SK-N-SH (cell line): ENCODE measurements at regions not wholly inside any gene's neighbourhood (a gene's known extent, or its start where the extent isn't known, plus 50 kb on each side); places are given as distances from the start of the nearest gene placed in this dataset.

Experiments used
- CTCF ChIP-seq: fragments of 200-600 bp; sonication (generic); IDR thresholded peaks from 2 replicates; pipeline ENCODE4 v1.6.1; 2017; ENCODE audit warnings: antibody characterized with exemption, mild to moderate bottlenecking, moderate library complexity
- EP300 ChIP-seq, 2 experiments: IDR thresholded peaks; 2 replicates each; pipeline versions ENCODE4 v1.4.0 to v1.6.1; 2012; ENCODE audit warnings: borderline replicate concordance in 1 of 2, low read depth in 1 of 2, low read length in 1 of 2
- EZH2phosphoT487 ChIP-seq: fragments of 200-600 bp; sonication (generic); IDR thresholded peaks from 2 replicates; pipeline ENCODE4 v1.6.1; 2017; ENCODE audit warnings: low read depth, mixed run types, mild to moderate bottlenecking, antibody characterized with exemption, moderate library complexity, borderline replicate concordance
- POLR2AphosphoS5 ChIP-seq: IDR thresholded peaks from 2 replicates; pipeline ENCODE4 v1.6.1; 2012; ENCODE audit warnings: low read depth, low read length
- RCOR1 ChIP-seq: fragments of 150-350 bp; IDR thresholded peaks from 2 replicates; pipeline ENCODE4 v1.6.1; 2017; ENCODE audit warnings: antibody characterized with exemption, low read length
- RFX5 ChIP-seq: IDR thresholded peaks from 2 replicates; pipeline ENCODE4 v1.6.1; 2012; ENCODE audit warnings: mild to moderate bottlenecking, improper control_type of control experiment, low read length
- SIN3A ChIP-seq: IDR thresholded peaks from 2 replicates; pipeline ENCODE4 v1.6.1; 2012; ENCODE audit warnings: low read depth, mild to moderate bottlenecking, low read length, moderate library complexity, borderline replicate concordance
- SMC3 ChIP-seq: IDR thresholded peaks from 2 replicates; pipeline ENCODE4 v1.6.1; 2012; ENCODE audit warnings: low read depth, low read length, improper control_type of control experiment
- TF ChIP-seq, protein P1 (sequence below): IDR thresholded peaks from 2 replicates; pipeline ENCODE4 v1.4.0; 2012; ENCODE audit warnings: low read depth, borderline replicate concordance
- TF ChIP-seq, protein P2 (sequence below): IDR thresholded peaks from 2 replicates; pipeline ENCODE4 v1.6.1; 2012; ENCODE audit warnings: mild to moderate bottlenecking, low read depth, low read length, moderate library complexity
- TF ChIP-seq, protein P3 (sequence below): IDR thresholded peaks from 2 replicates; pipeline ENCODE4 v1.4.0; 2012; ENCODE audit warnings: low read depth, borderline replicate concordance
- TF ChIP-seq, protein P4 (sequence below): IDR thresholded peaks from 2 replicates; pipeline ENCODE4 v1.4.0; 2012; ENCODE audit warnings: low read depth

- TF ChIP-seq RFX5 (no peak), RCOR1 (no peak), EP300 (IDR thresholded peaks at IDR 0.05; ENCODE audit: borderline replicate concordance in 1 of 2, low read depth in 1 of 2, low read length in 1 of 2) (no peak), CTCF (no peak), EZH2phosphoT487 (no peak), SIN3A (no peak), POLR2AphosphoS5 (no peak), SMC3 (no peak)
- TF ChIP-seq, protein P1, sequence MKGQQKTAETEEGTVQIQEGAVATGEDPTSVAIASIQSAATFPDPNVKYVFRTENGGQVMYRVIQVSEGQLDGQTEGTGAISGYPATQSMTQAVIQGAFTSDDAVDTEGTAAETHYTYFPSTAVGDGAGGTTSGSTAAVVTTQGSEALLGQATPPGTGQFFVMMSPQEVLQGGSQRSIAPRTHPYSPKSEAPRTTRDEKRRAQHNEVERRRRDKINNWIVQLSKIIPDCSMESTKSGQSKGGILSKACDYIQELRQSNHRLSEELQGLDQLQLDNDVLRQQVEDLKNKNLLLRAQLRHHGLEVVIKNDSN, result no peak
- TF ChIP-seq, protein P2, sequence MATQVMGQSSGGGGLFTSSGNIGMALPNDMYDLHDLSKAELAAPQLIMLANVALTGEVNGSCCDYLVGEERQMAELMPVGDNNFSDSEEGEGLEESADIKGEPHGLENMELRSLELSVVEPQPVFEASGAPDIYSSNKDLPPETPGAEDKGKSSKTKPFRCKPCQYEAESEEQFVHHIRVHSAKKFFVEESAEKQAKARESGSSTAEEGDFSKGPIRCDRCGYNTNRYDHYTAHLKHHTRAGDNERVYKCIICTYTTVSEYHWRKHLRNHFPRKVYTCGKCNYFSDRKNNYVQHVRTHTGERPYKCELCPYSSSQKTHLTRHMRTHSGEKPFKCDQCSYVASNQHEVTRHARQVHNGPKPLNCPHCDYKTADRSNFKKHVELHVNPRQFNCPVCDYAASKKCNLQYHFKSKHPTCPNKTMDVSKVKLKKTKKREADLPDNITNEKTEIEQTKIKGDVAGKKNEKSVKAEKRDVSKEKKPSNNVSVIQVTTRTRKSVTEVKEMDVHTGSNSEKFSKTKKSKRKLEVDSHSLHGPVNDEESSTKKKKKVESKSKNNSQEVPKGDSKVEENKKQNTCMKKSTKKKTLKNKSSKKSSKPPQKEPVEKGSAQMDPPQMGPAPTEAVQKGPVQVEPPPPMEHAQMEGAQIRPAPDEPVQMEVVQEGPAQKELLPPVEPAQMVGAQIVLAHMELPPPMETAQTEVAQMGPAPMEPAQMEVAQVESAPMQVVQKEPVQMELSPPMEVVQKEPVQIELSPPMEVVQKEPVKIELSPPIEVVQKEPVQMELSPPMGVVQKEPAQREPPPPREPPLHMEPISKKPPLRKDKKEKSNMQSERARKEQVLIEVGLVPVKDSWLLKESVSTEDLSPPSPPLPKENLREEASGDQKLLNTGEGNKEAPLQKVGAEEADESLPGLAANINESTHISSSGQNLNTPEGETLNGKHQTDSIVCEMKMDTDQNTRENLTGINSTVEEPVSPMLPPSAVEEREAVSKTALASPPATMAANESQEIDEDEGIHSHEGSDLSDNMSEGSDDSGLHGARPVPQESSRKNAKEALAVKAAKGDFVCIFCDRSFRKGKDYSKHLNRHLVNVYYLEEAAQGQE, result no peak
- TF ChIP-seq, protein P3, sequence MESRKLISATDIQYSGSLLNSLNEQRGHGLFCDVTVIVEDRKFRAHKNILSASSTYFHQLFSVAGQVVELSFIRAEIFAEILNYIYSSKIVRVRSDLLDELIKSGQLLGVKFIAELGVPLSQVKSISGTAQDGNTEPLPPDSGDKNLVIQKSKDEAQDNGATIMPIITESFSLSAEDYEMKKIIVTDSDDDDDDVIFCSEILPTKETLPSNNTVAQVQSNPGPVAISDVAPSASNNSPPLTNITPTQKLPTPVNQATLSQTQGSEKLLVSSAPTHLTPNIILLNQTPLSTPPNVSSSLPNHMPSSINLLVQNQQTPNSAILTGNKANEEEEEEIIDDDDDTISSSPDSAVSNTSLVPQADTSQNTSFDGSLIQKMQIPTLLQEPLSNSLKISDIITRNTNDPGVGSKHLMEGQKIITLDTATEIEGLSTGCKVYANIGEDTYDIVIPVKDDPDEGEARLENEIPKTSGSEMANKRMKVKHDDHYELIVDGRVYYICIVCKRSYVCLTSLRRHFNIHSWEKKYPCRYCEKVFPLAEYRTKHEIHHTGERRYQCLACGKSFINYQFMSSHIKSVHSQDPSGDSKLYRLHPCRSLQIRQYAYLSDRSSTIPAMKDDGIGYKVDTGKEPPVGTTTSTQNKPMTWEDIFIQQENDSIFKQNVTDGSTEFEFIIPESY, result no peak
- TF ChIP-seq, protein P4, sequence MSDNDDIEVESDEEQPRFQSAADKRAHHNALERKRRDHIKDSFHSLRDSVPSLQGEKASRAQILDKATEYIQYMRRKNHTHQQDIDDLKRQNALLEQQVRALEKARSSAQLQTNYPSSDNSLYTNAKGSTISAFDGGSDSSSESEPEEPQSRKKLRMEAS, result no peak
These were observed 476.5 kb downstream of the DTWD2 start for GRCh38 chr5:118511846-118512245.
